Vagina (tissue), 2 donors: ENCODE measurements at regions not wholly inside any gene's neighbourhood (a gene's known extent, or its start where the extent isn't known, plus 50 kb on each side); places are given as distances from the start of the nearest gene placed in this dataset.

Experiments used
- POLR2AphosphoS5 ChIP-seq, 2 donors: sonication (generic); formaldehyde crosslinking; IDR thresholded peaks; one replicate each; pipeline ENCODE4 v1.9.0; 2017; ENCODE audit warnings: antibody characterized with exemption in 2 of 2, mild to moderate bottlenecking in 2 of 2, low read depth in 1 of 2; ENCODE audit not compliant: insufficient read depth in 1 of 2
- TF ChIP-seq, protein P1 (sequence below), 3 experiments: fragments of 450-650 bp in 2 of 3; fragments of 200-600 bp in 1 of 3; sonication (generic) in 1 of 3; IDR thresholded peaks; one replicate each; pipeline ENCODE4 v1.5.1; 2017 to 2019; ENCODE audit warnings: antibody characterized with exemption in 3 of 3, mild to moderate bottlenecking in 2 of 3, moderate library complexity in 2 of 3

DNA sequence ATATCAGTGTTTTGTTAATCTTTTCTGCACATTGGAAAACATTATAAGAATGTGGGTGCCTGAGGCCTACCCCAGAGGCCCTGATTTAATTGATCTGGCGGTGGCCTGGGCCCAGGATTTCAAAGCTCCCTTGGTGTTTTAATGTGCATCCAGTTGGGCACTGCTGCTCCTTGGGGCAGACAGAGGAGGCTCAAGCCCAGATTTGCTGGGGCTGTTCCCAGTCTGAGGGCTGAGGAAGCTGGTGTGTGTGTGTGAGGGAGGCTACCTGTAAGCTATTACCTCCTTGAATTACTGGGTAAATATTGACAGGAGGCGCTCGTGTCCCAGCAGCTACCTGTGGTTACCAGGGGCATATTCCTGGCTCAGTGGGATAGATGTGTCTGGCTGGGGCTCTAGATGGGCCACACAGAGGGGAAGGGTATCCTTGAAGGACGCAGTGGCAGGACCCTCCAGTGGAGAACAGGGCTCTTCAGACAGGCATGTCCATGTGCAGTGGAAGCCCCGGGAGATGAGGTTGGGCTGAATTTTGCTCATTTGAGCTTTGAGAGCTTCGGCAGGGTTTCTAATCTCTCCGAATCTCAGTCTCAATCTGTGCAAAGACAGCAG, 975.4 kb upstream of the ZNF722 start:
- no peak for TF ChIP-seq POLR2AphosphoS5 (IDR thresholded peaks at IDR 0.05; ENCODE audit: insufficient read depth in 1 of 2, low read depth in 1 of 2)
- TF ChIP-seq, protein P1, sequence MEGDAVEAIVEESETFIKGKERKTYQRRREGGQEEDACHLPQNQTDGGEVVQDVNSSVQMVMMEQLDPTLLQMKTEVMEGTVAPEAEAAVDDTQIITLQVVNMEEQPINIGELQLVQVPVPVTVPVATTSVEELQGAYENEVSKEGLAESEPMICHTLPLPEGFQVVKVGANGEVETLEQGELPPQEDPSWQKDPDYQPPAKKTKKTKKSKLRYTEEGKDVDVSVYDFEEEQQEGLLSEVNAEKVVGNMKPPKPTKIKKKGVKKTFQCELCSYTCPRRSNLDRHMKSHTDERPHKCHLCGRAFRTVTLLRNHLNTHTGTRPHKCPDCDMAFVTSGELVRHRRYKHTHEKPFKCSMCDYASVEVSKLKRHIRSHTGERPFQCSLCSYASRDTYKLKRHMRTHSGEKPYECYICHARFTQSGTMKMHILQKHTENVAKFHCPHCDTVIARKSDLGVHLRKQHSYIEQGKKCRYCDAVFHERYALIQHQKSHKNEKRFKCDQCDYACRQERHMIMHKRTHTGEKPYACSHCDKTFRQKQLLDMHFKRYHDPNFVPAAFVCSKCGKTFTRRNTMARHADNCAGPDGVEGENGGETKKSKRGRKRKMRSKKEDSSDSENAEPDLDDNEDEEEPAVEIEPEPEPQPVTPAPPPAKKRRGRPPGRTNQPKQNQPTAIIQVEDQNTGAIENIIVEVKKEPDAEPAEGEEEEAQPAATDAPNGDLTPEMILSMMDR (IDR thresholded peaks at IDR 0.05), result no peak
